IMR-90 (cell line): ENCODE measurements at regions not wholly inside any gene's neighbourhood (a gene's known extent, or its start where the extent isn't known, plus 50 kb on each side); places are given as distances from the start of the nearest gene placed in this dataset.

Experiments
- ATAC-seq: fragments of 200-7000 bp; cut with Tn5 transposase; 2 replicates; pipeline ENCODE4 v1.9.1; 2020; ENCODE audit warnings: low read depth, mild to moderate bottlenecking, moderate library complexity
- BruUV-seq: library from RNA; stranded (reverse); fragments of 400-500 nt; replicated peaks from 2 replicates; lab custom pipeline; 2021; lab: Mats Ljungman, UMichigan
- CTCF ChIA-PET: fragments of 300-600 bp; formaldehyde crosslinking; extraction: SDS; loops from one replicate; lab custom pipeline; 2021; ENCODE audit warnings: antibody characterized with exemption; lab: Yijun Ruan, JAX
- POLR2A ChIA-PET: fragments of 300-600 bp; sonication (Branson Sonifier 250); formaldehyde crosslinking; loops from one replicate; lab custom pipeline; 2022; ENCODE audit warnings: antibody characterized with exemption; ENCODE audit not compliant: unreplicated experiment; lab: Charles Lee
- DNase-seq: peaks from one replicate; pipeline ENCODE4 v3.0.0; 2013
- H2AFZ ChIP-seq: replicated peaks from 2 replicates; pipeline ENCODE3; 2013; ENCODE audit warnings: low read length, mild to moderate bottlenecking; ENCODE audit not compliant: poor library complexity
- H2AK5ac ChIP-seq: 2 replicates; pipeline ENCODE4 v1.6.1; 2013; ENCODE audit warnings: low read depth, low read length, inconsistent platforms
- H2AK9ac ChIP-seq: replicated peaks from 2 replicates; pipeline ENCODE3; 2013; ENCODE audit warnings: mild to moderate bottlenecking, low read depth, low read length, moderate library complexity; ENCODE audit not compliant: poor library complexity
- H2BK120ac ChIP-seq: 2 replicates; pipeline ENCODE4 v1.6.1; 2013; ENCODE audit warnings: low read depth, low read length, inconsistent platforms
- H2BK15ac ChIP-seq: 3 replicates; pipeline ENCODE4 v1.6.1; 2013; ENCODE audit warnings: low read depth, low read length, inconsistent platforms
- H2BK20ac ChIP-seq: 2 replicates; pipeline ENCODE4 v1.6.1; 2013; ENCODE audit warnings: low read depth, mild to moderate bottlenecking, inconsistent platforms, low read length, moderate library complexity
- H2BK5ac ChIP-seq: 2 replicates; pipeline ENCODE4 v1.6.1; 2013; ENCODE audit warnings: mild to moderate bottlenecking, low read depth, low read length, inconsistent platforms; ENCODE audit not compliant: poor library complexity, severe bottlenecking
- H3K14ac ChIP-seq: replicated peaks from 2 replicates; pipeline ENCODE4 v1.6.1; 2013; ENCODE audit warnings: low read depth, low read length, inconsistent platforms
- H3K18ac ChIP-seq: 2 replicates; pipeline ENCODE4 v1.6.1; 2013; ENCODE audit warnings: low read depth, low read length, control low read depth
- H3K23ac ChIP-seq: 2 replicates; pipeline ENCODE4 v1.6.1; 2013; ENCODE audit warnings: low read depth, low read length, inconsistent platforms
- H3K27ac ChIP-seq: 2 replicates; pipeline ENCODE4 v1.5.1; 2013; ENCODE audit warnings: mild to moderate bottlenecking, control low read depth, low read length; ENCODE audit not compliant: insufficient read depth
- H3K27me3 ChIP-seq: 2 replicates; pipeline ENCODE4 v1.6.1; 2013; ENCODE audit warnings: low read length; ENCODE audit not compliant: control insufficient read depth, insufficient read depth
- H3K36me3 ChIP-seq: 2 replicates; pipeline ENCODE4 v1.6.1; 2013; ENCODE audit warnings: low read length, mixed read lengths; ENCODE audit not compliant: control insufficient read depth, insufficient read depth
- H3K4ac ChIP-seq: 2 replicates; pipeline ENCODE4 v1.6.1; 2013; ENCODE audit warnings: low read depth, low read length, inconsistent platforms
- H3K4me1 ChIP-seq: 2 replicates; pipeline ENCODE4 v1.6.1; 2013; ENCODE audit warnings: low read length, mixed read lengths; ENCODE audit not compliant: control insufficient read depth, insufficient read depth
- H3K4me2 ChIP-seq: 2 replicates; pipeline ENCODE4 v1.6.1; 2013; ENCODE audit warnings: low read depth, mild to moderate bottlenecking, control low read depth, low read length, moderate library complexity
- H3K4me3 ChIP-seq: 2 replicates; pipeline ENCODE4 v1.5.1; 2013; ENCODE audit warnings: low read depth, mild to moderate bottlenecking, control low read depth, low read length, moderate library complexity; ENCODE audit not compliant: insufficient read depth
- H3K56ac ChIP-seq: 2 replicates; pipeline ENCODE4 v1.6.1; 2013; ENCODE audit warnings: low read length, inconsistent platforms; ENCODE audit not compliant: insufficient read depth; ENCODE audit errors: extremely low read depth
- H3K79me1 ChIP-seq, 2 experiments: 2 replicates each; pipeline ENCODE4 v1.6.1; 2013; ENCODE audit warnings: low read length in 2 of 2, inconsistent platforms in 1 of 2, low read depth in 1 of 2
- H3K9ac ChIP-seq: 2 replicates; pipeline ENCODE4 v1.6.1; 2013; ENCODE audit warnings: low read depth, low read length, control low read depth
- H3K9me1 ChIP-seq: 2 replicates; pipeline ENCODE4 v1.6.1; 2013; ENCODE audit warnings: low read length, inconsistent platforms; ENCODE audit not compliant: insufficient read depth
- H3K9me3 ChIP-seq: 2 replicates; pipeline ENCODE4 v1.6.1; 2013; ENCODE audit warnings: low read length; ENCODE audit not compliant: control insufficient read depth, insufficient read depth
- H4K20me1 ChIP-seq: 2 replicates; pipeline ENCODE4 v1.6.1; 2013; ENCODE audit warnings: low read length, inconsistent platforms; ENCODE audit not compliant: insufficient read depth
- H4K5ac ChIP-seq: 2 replicates; pipeline ENCODE4 v1.6.1; 2013; ENCODE audit warnings: mild to moderate bottlenecking, low read depth, low read length, control low read depth
- H4K8ac ChIP-seq, 2 experiments: 2 replicates each; pipeline ENCODE4 v1.6.1; 2013; ENCODE audit warnings: low read depth in 2 of 2, low read length in 2 of 2, control low read depth in 1 of 2, inconsistent platforms in 1 of 2
- H4K91ac ChIP-seq: 2 replicates; pipeline ENCODE4 v1.6.1; 2013; ENCODE audit warnings: low read depth, low read length, inconsistent platforms; ENCODE audit not compliant: insufficient read depth
- BHLHE40 ChIP-seq: fragments of 150-350 bp; IDR thresholded peaks from 2 replicates; pipeline ENCODE4 v1.6.1; 2016; ENCODE audit warnings: mild to moderate bottlenecking, low read depth, low read length
- CEBPB ChIP-seq: IDR thresholded peaks from 2 replicates; pipeline ENCODE4 v1.6.1; 2012; ENCODE audit warnings: low read depth, low read length, improper control_type of control experiment
- CTCF ChIP-seq: conservative IDR thresholded peaks from 2 replicates; pipeline ENCODE4 v1.5.1; 2012; ENCODE audit warnings: mild to moderate bottlenecking, low read depth, low read length, improper control_type of control experiment
- ELK1 ChIP-seq: fragments of 150-350 bp; IDR thresholded peaks from 2 replicates; pipeline ENCODE4 v1.6.1; 2016; ENCODE audit warnings: low read depth, mild to moderate bottlenecking, low read length, moderate library complexity, borderline replicate concordance
- FOS ChIP-seq: fragments of 150-350 bp; IDR thresholded peaks from 2 replicates; pipeline ENCODE4 v1.6.1; 2016; ENCODE audit warnings: low read depth, low read length
- MAFK ChIP-seq: IDR thresholded peaks from 2 replicates; pipeline ENCODE4 v1.6.1; 2012; ENCODE audit warnings: low read depth, low read length, improper control_type of control experiment
- MAZ ChIP-seq: IDR thresholded peaks from 2 replicates; pipeline ENCODE4 v1.6.1; 2012; ENCODE audit warnings: low read depth, mild to moderate bottlenecking, low read length, improper control_type of control experiment, moderate library complexity, borderline replicate concordance
- MXI1 ChIP-seq: IDR thresholded peaks from 2 replicates; pipeline ENCODE4 v1.6.1; 2012; ENCODE audit warnings: low read depth, mild to moderate bottlenecking, low read length, moderate library complexity, borderline replicate concordance
- NFE2L2 ChIP-seq: fragments of 150-350 bp; IDR thresholded peaks from 2 replicates; pipeline ENCODE4 v1.6.1; 2016; ENCODE audit warnings: low read depth, mild to moderate bottlenecking, low read length
- POLR2A ChIP-seq: IDR thresholded peaks from 2 replicates; pipeline ENCODE4 v1.6.1; 2012; ENCODE audit warnings: mild to moderate bottlenecking, low read depth, low read length
- RFX5 ChIP-seq: IDR thresholded peaks from 2 replicates; pipeline ENCODE4 v1.8.0; 2012; ENCODE audit warnings: low read depth, mild to moderate bottlenecking, low read length, moderate library complexity
- SMC3 ChIP-seq: fragments of 150-350 bp; IDR thresholded peaks from 2 replicates; pipeline ENCODE4 v1.6.1; 2016; ENCODE audit warnings: low read depth, mild to moderate bottlenecking, antibody characterized with exemption, low read length, moderate library complexity
- USF2 ChIP-seq: fragments of 150-350 bp; IDR thresholded peaks from 2 replicates; pipeline ENCODE4 v1.6.1; 2017; ENCODE audit warnings: mild to moderate bottlenecking, antibody characterized with exemption, low read length, low read depth
- WGBS, 2 experiments: methylation state at CpG; one replicate each; pipeline versions ENCODE4 v1.1.5 to v1.1.7; 2013; ENCODE audit warnings: missing lambda C conversion rate in 2 of 2; ENCODE audit not compliant: insufficient read length in 1 of 2; ENCODE audit errors: extremely low coverage in 2 of 2; 5-methylcytosine and 5-hydroxymethylcytosine counted together
- dilution Hi-C: fragments of 300-500 bp; cut with HindIII; formaldehyde crosslinking; loops from one replicate; pipeline ENCODE4 v1.14.3; 2018; ENCODE audit warnings: low sequenced_read_pairs; ENCODE audit not compliant: unreplicated experiment
- in situ Hi-C: fragments of 300-500 bp; cut with MboI; formaldehyde crosslinking; loops from 3 replicates; pipeline ENCODE4 v1.14.3; 2019; ENCODE audit warnings: low sequenced_read_pairs, inconsistent platforms, mixed read lengths
- intact Hi-C: fragments of 100-400 bp; cut with micrococcal nuclease; formaldehyde crosslinking; loops from 2 replicates; pipeline ENCODE4 v1.10.0; 2022

GRCh38 chr16:59510008-59510424 lies 775.9 kb upstream of the GOT2 start:
- Histone ChIP-seq H3K4ac (no peak overlapping the region), H3K9ac (no peak overlapping the region), H2AK5ac (no peak overlapping the region), H4K8ac (no peak overlapping the region), H2BK15ac (no peak overlapping the region), H3K27ac (no peak overlapping the region), H4K5ac (no peak overlapping the region), H2BK5ac (no peak overlapping the region), H3K23ac (no peak overlapping the region), H2BK20ac (no peak overlapping the region), H3K56ac (no peak overlapping the region), H3K14ac (no peak overlapping the region), H4K91ac (no peak overlapping the region), H3K18ac (no peak overlapping the region), H3K9me3 (no peaks in the 10 kb centered on the region), H3K27me3 (no peaks in the 10 kb centered on the region), H3K4me2 (no peak overlapping the region), H3K9me1 (no peaks in the 10 kb centered on the region), H2AFZ (no peak overlapping the region), H3K79me1 (no peaks in the 10 kb centered on the region), H2BK120ac (no peak overlapping the region), H4K20me1 (no peaks in the 10 kb centered on the region), H3K4me3 (no peak overlapping the region), H2AK9ac (no peak overlapping the region), H3K36me3 (no peaks in the 10 kb centered on the region), H3K4me1 (no peaks in the 10 kb centered on the region)
- WGBS, 2 experiments: no CpG with 5 or more reads among the region's 3 CpGs
- POLR2A ChIA-PET: no interaction called here
- TF ChIP-seq RFX5 (no peak), BHLHE40 (no peak), CTCF (no peak), ELK1 (no peak), MAFK (no peak), CEBPB (no peak), MXI1 (no peak), FOS (no peak), POLR2A (no peak), NFE2L2 (no peak), USF2 (no peak), MAZ (no peak), SMC3 (no peak)
- intact Hi-C loops: no loop called here
- BruUV-seq: no TSS peak
- no peak for DNase-seq
- dilution Hi-C loops: no loop called here
- ATAC-seq: no peak; the same call in 1 of the 2 replicates
- in situ Hi-C loops: no loop called here
- CTCF ChIA-PET: no interaction called here
